Astrocyte (in vitro differentiated cells and primary cell): ENCODE measurements at regions not wholly inside any gene's neighbourhood (a gene's known extent, or its start where the extent isn't known, plus 50 kb on each side); places are given as distances from the start of the nearest gene placed in this dataset.

ENCODE experiments used
- CTCF ChIP-seq: IDR thresholded peaks from 2 replicates; pipeline ENCODE4 v1.5.1; 2011; ENCODE audit warnings: low read depth, mild to moderate bottlenecking, inconsistent platforms, low read length, moderate library complexity; ENCODE audit not compliant: insufficient read depth
- EZH2 ChIP-seq: IDR thresholded peaks from 2 replicates; pipeline ENCODE4 v1.6.1; 2012; ENCODE audit warnings: mild to moderate bottlenecking, low read length, inconsistent platforms; ENCODE audit not compliant: insufficient read depth

GRCh38 chr10:14385596-14386593, 55.2 kb upstream of the FRMD4A start:
- no peak for TF ChIP-seq EZH2
- TF ChIP-seq CTCF = peak; percentile 25
